HCT116 (cell line): ENCODE measurements at regions not wholly inside any gene's neighbourhood (a gene's known extent, or its start where the extent isn't known, plus 50 kb on each side); places are given as distances from the start of the nearest gene placed in this dataset.

Experiments
- ATAC-seq: fragments of 200-7000 bp; cut with Tn5 transposase; 2 replicates; pipeline ENCODE4 v1.9.1; 2020; ENCODE audit warnings: mild to moderate bottlenecking, moderate library complexity
- BruUV-seq: library from RNA; stranded (reverse); fragments of 400-500 nt; replicated peaks from 2 replicates; lab custom pipeline; 2021; lab: Mats Ljungman, UMichigan
- CTCF ChIA-PET: fragments of 300-600 bp; sonication (Branson Sonifier 250); formaldehyde crosslinking; loops from one replicate; lab custom pipeline; 2021; ENCODE audit warnings: antibody characterized with exemption; lab: Charles Lee
- POLR2A ChIA-PET: fragments of 300-600, 350-600 bp; sonication (Branson Sonifier 250); formaldehyde crosslinking; loops from one replicate; lab custom pipeline; 2021; ENCODE audit warnings: antibody characterized with exemption; lab: Charles Lee
- RAD21 ChIA-PET, 2 experiments: fragments of 300-600 bp; sonication (Branson Sonifier 250); formaldehyde crosslinking; loops; one replicate each; lab custom pipeline; 2023; ENCODE audit warnings: low total read pairs in 2 of 2; ENCODE audit not compliant: uncharacterized antibody in 2 of 2, unreplicated experiment in 2 of 2, low non-redundant PET in 1 of 2; lab: Charles Lee
- DNase-seq: peaks from one replicate; pipeline ENCODE4 v3.0.0-alpha.2; 2010; ENCODE audit warnings: low read depth, low spot score
- H2AFZ ChIP-seq: fragments of 200-600 bp; shearing (Covaris generic), sonication (generic); 2 replicates; pipeline ENCODE4 v1.6.1; 2017; ENCODE audit warnings: low read depth, mixed run types, mixed read lengths, antibody characterized with exemption, low read length; ENCODE audit not compliant: poor library complexity, severe bottlenecking
- H3K27ac ChIP-seq: 2 replicates; pipeline ENCODE4 v1.5.1; 2012; ENCODE audit warnings: low read depth, low read length
- H3K27me3 ChIP-seq: fragments of 200-600 bp; sonication (generic); 2 replicates; pipeline ENCODE4 v1.6.1; 2016; ENCODE audit warnings: mixed run types, low read length, mixed read lengths; ENCODE audit not compliant: insufficient read depth
- H3K36me3 ChIP-seq, 2 experiments: fragments of 200-500 bp in 1 of 2; fragments of 200-600 bp in 1 of 2; sonication (Bioruptor generic) in 1 of 2; sonication (generic) in 1 of 2; 2 replicates each; pipeline versions ENCODE4 v1.5.1 to v1.6.1; 2014 to 2016; ENCODE audit warnings: low read length in 2 of 2, inconsistent platforms in 1 of 2, mixed read lengths in 1 of 2, mixed run types in 1 of 2; ENCODE audit not compliant: insufficient read depth in 2 of 2, control insufficient read depth in 1 of 2
- H3K4me1 ChIP-seq, 2 experiments: fragments of 200-600 bp in 1 of 2; sonication (generic) in 1 of 2; 2 replicates each; pipeline versions ENCODE4 v1.5.1 to v1.6.1; 2012 to 2017; ENCODE audit warnings: low read length in 2 of 2, inconsistent platforms in 1 of 2, mild to moderate bottlenecking in 1 of 2, mixed read lengths in 1 of 2, mixed run types in 1 of 2, moderate library complexity in 1 of 2; ENCODE audit not compliant: insufficient read depth in 2 of 2, control insufficient read depth in 1 of 2
- H3K4me2 ChIP-seq: fragments of 200-600 bp; sonication (generic); 2 replicates; pipeline ENCODE4 v1.6.1; 2017; ENCODE audit warnings: mixed run types, low read length, mixed read lengths
- H3K4me3 ChIP-seq, 2 experiments: fragments of 200-600 bp in 1 of 2; sonication (generic) in 1 of 2; replicated peaks in 1 of 2; 2 replicates each; pipeline ENCODE4 v1.5.1; 2011 to 2016; ENCODE audit warnings: low read length in 2 of 2, control low read depth in 1 of 2, low read depth in 1 of 2, mild to moderate bottlenecking in 1 of 2, mixed read lengths in 1 of 2, mixed run types in 1 of 2
- H3K79me2 ChIP-seq: fragments of 200-600 bp; sonication (generic); 2 replicates; pipeline ENCODE4 v1.6.1; 2017; ENCODE audit warnings: mild to moderate bottlenecking, mixed run types, low read length, moderate library complexity, mixed read lengths; ENCODE audit not compliant: insufficient read depth
- H3K9ac ChIP-seq: fragments of 200-600 bp; sonication (generic); 2 replicates; pipeline ENCODE4 v1.6.1; 2016; ENCODE audit warnings: low read length, mixed read lengths
- H3K9me2 ChIP-seq: fragments of 200-600 bp; sonication (generic), shearing (Covaris generic); 2 replicates; pipeline ENCODE4 v1.6.1; 2017; ENCODE audit warnings: mixed run types, mild to moderate bottlenecking, moderate library complexity; ENCODE audit not compliant: insufficient read depth
- H3K9me3 ChIP-seq, 2 experiments: fragments of 200-500 bp in 1 of 2; fragments of 200-600 bp in 1 of 2; sonication (Bioruptor generic) in 1 of 2; sonication (generic) in 1 of 2; 2 replicates each; pipeline ENCODE4 v1.6.1; 2014 to 2017; ENCODE audit warnings: low read length in 2 of 2, mixed read lengths in 2 of 2, inconsistent platforms in 1 of 2, low read depth in 1 of 2, mild to moderate bottlenecking in 1 of 2, mixed run types in 1 of 2, moderate library complexity in 1 of 2; ENCODE audit not compliant: control insufficient read depth in 1 of 2, insufficient read depth in 1 of 2
- H4K20me1 ChIP-seq: fragments of 200-600 bp; sonication (generic), shearing (Covaris generic); 2 replicates; pipeline ENCODE4 v1.6.1; 2017; ENCODE audit warnings: mixed run types, mild to moderate bottlenecking, moderate library complexity; ENCODE audit not compliant: insufficient read depth
- ATF3 ChIP-seq: IDR thresholded peaks from 2 replicates; pipeline ENCODE4 v1.6.1; 2012
- CEBPB ChIP-seq: IDR thresholded peaks from 2 replicates; pipeline ENCODE4 v1.6.1; 2012; ENCODE audit warnings: low read depth
- ELF1 ChIP-seq: IDR thresholded peaks from 2 replicates; pipeline ENCODE4 v1.6.1; 2012; ENCODE audit warnings: low read depth, borderline replicate concordance
- EZH2 ChIP-seq: fragments of 200-600 bp; sonication (generic); IDR thresholded peaks from 2 replicates; pipeline ENCODE4 v1.6.1; 2017; ENCODE audit warnings: antibody characterized with exemption, mixed run types
- SRF ChIP-seq: IDR thresholded peaks from 2 replicates; pipeline ENCODE4 v1.6.1; 2012; ENCODE audit warnings: low read depth
- ZNF274 ChIP-seq: fragments of 200-500 bp; sonication (Bioruptor generic); IDR thresholded peaks from 2 replicates; pipeline ENCODE4 v1.6.1; 2014; ENCODE audit warnings: mild to moderate bottlenecking, low read depth, low read length, inconsistent platforms
- intact Hi-C: fragments of 100-400 bp; cut with micrococcal nuclease; formaldehyde crosslinking; loops from 2 replicates; pipeline ENCODE4 v1.10.0; 2022
- TF ChIP-seq, protein P1 (sequence below): IDR thresholded peaks from 2 replicates; pipeline ENCODE4 v1.6.1; 2011; ENCODE audit warnings: mild to moderate bottlenecking, low read length, moderate library complexity; ENCODE audit not compliant: insufficient replicate concordance; ENCODE audit errors: extremely low read depth

- TF ChIP-seq ZNF274: no peak
- peak; percentile 92 for TF ChIP-seq CEBPB
- TF ChIP-seq ELF1: no peak
Measured at GRCh38 chr3:16060358-16060852, 114.1 kb upstream of the GALNT15 start (continued).

- BruUV-seq: TSS peak; percentile 71
Measured at GRCh38 chr3:16060945-16061344, 113.5 kb upstream of the GALNT15 start.

More at GRCh38 chr3:16060945-16061344, 113.5 kb upstream of the GALNT15 start:
- Histone ChIP-seq H3K79me2 (no peaks in the 10 kb centered on the region), H3K27me3 (no peaks in the 10 kb centered on the region), H3K4me2 (peak overlapping the region; percentile 66), H3K27ac (peak overlapping the region; percentile 48), H3K9me3 (no peaks in the 10 kb centered on the region), H3K36me3 (no peaks in the 10 kb centered on the region), H3K9ac (peak overlapping the region; percentile 31; the same call in 1 of the 2 replicates), H3K4me3 (no peak overlapping the region), H2AFZ (peak overlapping the region; percentile 62), H3K9me2 (no peaks in the 10 kb centered on the region), H3K4me1 (peaks cover 20 to 40% of the 10 kb centered on the region in 2 experiments), H4K20me1 (no peaks in the 10 kb centered on the region)
- no peak for TF ChIP-seq ATF3
- TF ChIP-seq EZH2: no peak
- no peak for TF ChIP-seq SRF
- TF ChIP-seq, protein P1, sequence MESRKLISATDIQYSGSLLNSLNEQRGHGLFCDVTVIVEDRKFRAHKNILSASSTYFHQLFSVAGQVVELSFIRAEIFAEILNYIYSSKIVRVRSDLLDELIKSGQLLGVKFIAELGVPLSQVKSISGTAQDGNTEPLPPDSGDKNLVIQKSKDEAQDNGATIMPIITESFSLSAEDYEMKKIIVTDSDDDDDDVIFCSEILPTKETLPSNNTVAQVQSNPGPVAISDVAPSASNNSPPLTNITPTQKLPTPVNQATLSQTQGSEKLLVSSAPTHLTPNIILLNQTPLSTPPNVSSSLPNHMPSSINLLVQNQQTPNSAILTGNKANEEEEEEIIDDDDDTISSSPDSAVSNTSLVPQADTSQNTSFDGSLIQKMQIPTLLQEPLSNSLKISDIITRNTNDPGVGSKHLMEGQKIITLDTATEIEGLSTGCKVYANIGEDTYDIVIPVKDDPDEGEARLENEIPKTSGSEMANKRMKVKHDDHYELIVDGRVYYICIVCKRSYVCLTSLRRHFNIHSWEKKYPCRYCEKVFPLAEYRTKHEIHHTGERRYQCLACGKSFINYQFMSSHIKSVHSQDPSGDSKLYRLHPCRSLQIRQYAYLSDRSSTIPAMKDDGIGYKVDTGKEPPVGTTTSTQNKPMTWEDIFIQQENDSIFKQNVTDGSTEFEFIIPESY: no peak
- intact Hi-C loops: loop anchor here (1.0 kb wide), 1 partner anchor 40 kb away; no protein-coding TSS in a partner anchor
- DNase-seq (no peak), ATAC-seq (peak; percentile 22)
- POLR2A ChIA-PET: interaction anchor here (1.0 to 1.4 kb wide), 3 partner anchors 8 to 31 kb away, joined by 3 to 5 read pairs (median 3); no protein-coding TSS in a partner anchor
- CTCF ChIA-PET: interaction anchor here (2.7 to 3.5 kb wide), 2 partner anchors 12 to 117 kb away, joined by 17 to 27 read pairs; no protein-coding TSS in a partner anchor
- RAD21 ChIA-PET: no interaction called here
